ENCODE measurements at regions not wholly inside any gene's neighbourhood (a gene's known extent, or its start where the extent isn't known, plus 50 kb on each side); places are given as distances from the start of the nearest gene placed in this dataset.

DNA sequence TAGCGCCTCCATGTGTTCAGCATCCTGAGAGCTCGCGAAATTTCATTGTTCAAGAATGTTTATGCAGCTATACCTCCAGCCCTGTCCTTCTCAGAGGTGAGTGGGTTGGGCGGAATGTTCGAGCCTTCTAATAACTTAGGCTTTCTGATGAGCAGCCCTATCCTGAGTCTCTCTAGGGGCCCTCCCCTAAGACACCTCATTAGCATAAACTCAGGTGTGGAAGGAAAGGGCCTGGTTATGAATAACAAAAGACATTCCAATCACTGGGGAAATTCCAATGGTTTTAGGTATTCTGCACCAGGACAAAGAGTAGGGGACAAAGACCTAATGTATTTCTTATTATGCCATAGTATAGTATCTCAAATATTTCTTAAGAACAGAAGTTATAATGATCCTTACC lies 138.1 kb upstream of the PDZRN3 start:
- Histone ChIP-seq H3K4me2 (ENCODE audit: control insufficient read depth, insufficient read depth) (no peak overlapping the region), H3K79me2 (ENCODE audit: control insufficient read depth, insufficient read depth, low read length) (no peaks in the 10 kb centered on the region), H4K20me1 (ENCODE audit: control insufficient read depth, insufficient read depth) (no peaks in the 10 kb centered on the region), H3K4me1 (ENCODE audit: control insufficient read depth, insufficient read depth, low read length) (no peaks in the 10 kb centered on the region), H3K9ac (ENCODE audit: control insufficient read depth, insufficient read depth, low read length) (no peak overlapping the region), H3K27ac (ENCODE audit: control insufficient read depth, insufficient read depth) (no peak overlapping the region), H3K9me3 (replicated peaks; ENCODE audit: control insufficient read depth, insufficient read depth, low read length) (no peaks in the 10 kb centered on the region), H3K36me3 (ENCODE audit: control insufficient read depth in 2 of 2, insufficient read depth in 2 of 2, low read length in 1 of 2) (no peaks in the 10 kb centered on the region), H2AFZ (ENCODE audit: control insufficient read depth, low read depth, low read length) (no peak overlapping the region), H3K27me3 (replicated peaks in 1 of 2; ENCODE audit: control insufficient read depth in 2 of 2, insufficient read depth in 2 of 2, low read length in 1 of 2) (no peaks in the 10 kb centered on the region), H3K4me3 (no peak overlapping the region)
- 18% methylated on average over 5 of the region's 5 CpGs for WGBS (ENCODE audit: insufficient coverage, insufficient replicate concordance, low lambda C conversion rate, missing lambda C conversion rate)
- ATAC-seq = no peak
- RAD21 ChIA-PET (ENCODE audit: unreplicated experiment) = no interaction called here
- intact Hi-C loops (cut with micrococcal nuclease; ENCODE audit: unreplicated experiment) = no loop called here
- no TSS peak for BruUV-seq (replicated peaks)
- POLR2A ChIA-PET = no interaction called here
- SMC1A ChIA-PET (ENCODE audit: uncharacterized antibody, unreplicated experiment) = no interaction called here
- CTCF ChIA-PET = no interaction called here
- TF ChIP-seq ESRRA (IDR thresholded peaks at IDR 0.05; ENCODE audit: low read length) (no peak), CHD1 (IDR thresholded peaks at IDR 0.05; ENCODE audit: low read depth, low read length) (no peak), NFIC (IDR thresholded peaks at IDR 0.05; ENCODE audit: low read depth, low read length) (no peak)
- TF ChIP-seq, protein P1, sequence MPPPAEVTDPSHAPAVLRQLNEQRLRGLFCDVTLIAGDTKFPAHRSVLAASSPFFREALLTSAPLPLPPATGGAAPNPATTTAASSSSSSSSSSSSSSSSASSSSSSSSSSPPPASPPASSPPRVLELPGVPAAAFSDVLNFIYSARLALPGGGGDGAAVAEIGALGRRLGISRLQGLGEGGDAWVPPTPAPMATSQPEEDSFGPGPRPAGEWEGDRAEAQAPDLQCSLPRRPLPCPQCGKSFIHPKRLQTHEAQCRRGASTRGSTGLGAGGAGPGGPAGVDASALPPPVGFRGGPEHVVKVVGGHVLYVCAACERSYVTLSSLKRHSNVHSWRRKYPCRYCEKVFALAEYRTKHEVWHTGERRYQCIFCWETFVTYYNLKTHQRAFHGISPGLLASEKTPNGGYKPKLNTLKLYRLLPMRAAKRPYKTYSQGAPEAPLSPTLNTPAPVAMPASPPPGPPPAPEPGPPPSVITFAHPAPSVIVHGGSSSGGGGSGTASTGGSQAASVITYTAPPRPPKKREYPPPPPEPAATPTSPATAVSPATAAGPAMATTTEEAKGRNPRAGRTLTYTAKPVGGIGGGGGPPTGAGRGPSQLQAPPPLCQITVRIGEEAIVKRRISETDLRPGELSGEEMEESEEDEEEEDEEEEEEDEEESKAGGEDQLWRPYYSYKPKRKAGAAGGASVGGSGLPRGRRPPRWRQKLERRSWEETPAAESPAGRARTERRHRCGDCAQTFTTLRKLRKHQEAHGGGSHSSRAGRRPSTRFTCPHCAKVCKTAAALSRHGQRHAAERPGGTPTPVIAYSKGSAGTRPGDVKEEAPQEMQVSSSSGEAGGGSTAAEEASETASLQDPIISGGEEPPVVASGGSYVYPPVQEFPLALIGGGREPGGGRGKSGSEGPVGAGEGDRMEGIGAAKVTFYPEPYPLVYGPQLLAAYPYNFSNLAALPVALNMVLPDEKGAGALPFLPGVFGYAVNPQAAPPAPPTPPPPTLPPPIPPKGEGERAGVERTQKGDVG (CRISPR knock-in tag; IDR thresholded peaks at IDR 0.05) = no peak
- in situ Hi-C loops (cut with MboI) = no loop called here
- FAIRE-seq = no peak
- no peak for DNase-seq (ENCODE audit: low read depth, low spot score)

DNA sequence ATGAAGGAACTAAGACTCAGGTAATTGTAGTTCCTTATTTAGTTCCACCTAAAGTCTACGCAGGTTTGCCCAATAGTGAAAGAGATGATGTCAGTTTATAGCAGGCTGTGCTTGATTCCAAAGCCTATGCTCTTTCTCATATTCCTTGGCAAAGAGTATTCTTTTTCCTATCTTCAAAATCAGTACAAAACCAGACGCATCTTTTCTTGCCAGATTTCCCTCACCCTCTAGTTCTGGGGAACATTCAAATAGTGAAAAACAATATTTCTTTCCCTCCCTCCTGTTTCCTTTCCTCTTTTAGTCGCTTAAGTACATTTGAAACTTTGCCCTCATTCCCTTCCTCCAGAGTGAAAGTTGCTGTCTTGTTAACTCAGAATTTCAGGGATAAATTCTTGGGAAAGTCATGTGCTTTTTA lies 134.6 kb upstream of the PDZRN3 start:
- ChIA-PET RAD21 (ENCODE audit: unreplicated experiment) (no interaction called here), POLR2A (no interaction called here), CTCF (no interaction called here), SMC1A (ENCODE audit: uncharacterized antibody, unreplicated experiment) (no interaction called here)
- no peaks in the 10 kb centered on the region for H3K36me3 ChIP-seq (ENCODE audit: control insufficient read depth in 2 of 2, insufficient read depth in 2 of 2, low read length in 1 of 2)
- DNase-seq (ENCODE audit: low read depth, low spot score) = no peak
- TF ChIP-seq SP1 (IDR thresholded peaks at IDR 0.05; ENCODE audit: low read depth, low read length) (no peak), SMAD1 (IDR thresholded peaks at IDR 0.05; ENCODE audit: low read depth, partially characterized antibody) (no peak), CEBPB (IDR thresholded peaks at IDR 0.05; ENCODE audit: borderline replicate concordance in 1 of 2, low read depth in 2 of 2, low read length in 2 of 2) (no peak)
- WGBS (ENCODE audit: insufficient coverage, insufficient replicate concordance, low lambda C conversion rate, missing lambda C conversion rate) = 14% methylated on average over 3 of the region's 3 CpGs
- H3K9me3 ChIP-seq (replicated peaks; ENCODE audit: control insufficient read depth, insufficient read depth, low read length) = no peaks in the 10 kb centered on the region
- H3K79me2 ChIP-seq (ENCODE audit: control insufficient read depth, insufficient read depth, low read length) = no peaks in the 10 kb centered on the region
- intact Hi-C loops (cut with micrococcal nuclease; ENCODE audit: unreplicated experiment) = no loop called here
- H3K27me3 ChIP-seq (replicated peaks in 1 of 2; ENCODE audit: control insufficient read depth in 2 of 2, insufficient read depth in 2 of 2, low read length in 1 of 2) = no peaks in the 10 kb centered on the region
- no TSS peak for BruUV-seq (replicated peaks)
- H3K9ac ChIP-seq (ENCODE audit: control insufficient read depth, insufficient read depth, low read length) = no peak overlapping the region
- in situ Hi-C loops (cut with MboI) = no loop called here
- FAIRE-seq = no peak
- ATAC-seq = no peak
- no peak overlapping the region for H3K27ac ChIP-seq (ENCODE audit: control insufficient read depth, insufficient read depth)
- no peaks in the 10 kb centered on the region for H4K20me1 ChIP-seq (ENCODE audit: control insufficient read depth, insufficient read depth)
- no peaks in the 10 kb centered on the region for H3K4me1 ChIP-seq (ENCODE audit: control insufficient read depth, insufficient read depth, low read length)
- H3K4me2 ChIP-seq (ENCODE audit: control insufficient read depth, insufficient read depth) = no peak overlapping the region
- H2AFZ ChIP-seq (ENCODE audit: control insufficient read depth, low read depth, low read length) = no peak overlapping the region
- no peak overlapping the region for H3K4me3 ChIP-seq

Data from GM12878 (cell line).